HL-60 (cell line): ENCODE measurements at regions not wholly inside any gene's neighbourhood (a gene's known extent, or its start where the extent isn't known, plus 50 kb on each side); places are given as distances from the start of the nearest gene placed in this dataset.

Source experiments
- DNase-seq, 2 experiments: peaks; one replicate each; pipeline ENCODE4 v3.0.0-alpha.2; 2010 to 2020; ENCODE audit warnings: low read depth in 1 of 2, low spot score in 1 of 2
- H3K27ac ChIP-seq: fragments of 250-450 bp; sonication (Bioruptor Pico); replicated peaks from 2 replicates; pipeline ENCODE4 v1.5.1; 2020; ENCODE audit warnings: mild to moderate bottlenecking, moderate library complexity
- H3K27me3 ChIP-seq: fragments of 250-450 bp; sonication (Bioruptor Pico); 2 replicates; pipeline ENCODE4 v1.5.1; 2021; ENCODE audit warnings: mild to moderate bottlenecking, moderate library complexity; ENCODE audit not compliant: insufficient read depth, poor library complexity, severe bottlenecking
- H3K4me3 ChIP-seq: replicated peaks from 2 replicates; pipeline ENCODE4 v1.5.1; 2011; ENCODE audit warnings: mild to moderate bottlenecking, control low read depth, low read length; ENCODE audit not compliant: insufficient read depth
- CTCF ChIP-seq: IDR thresholded peaks from one replicate; pipeline ENCODE4 v1.5.1; 2011; ENCODE audit warnings: low read length, control low read depth, inconsistent platforms; ENCODE audit not compliant: insufficient read depth
- GABPA ChIP-seq: IDR thresholded peaks from 2 replicates; pipeline ENCODE4 v1.6.1; 2012; ENCODE audit warnings: low read depth
- POLR2AphosphoS5 ChIP-seq: IDR thresholded peaks from 2 replicates; pipeline ENCODE4 v1.6.1; 2012; ENCODE audit warnings: low read depth
- SPI1 ChIP-seq: IDR thresholded peaks from 2 replicates; pipeline ENCODE4 v1.6.1; 2012; ENCODE audit warnings: low read depth, mild to moderate bottlenecking, borderline replicate concordance
- TF ChIP-seq, protein P1 (sequence below): IDR thresholded peaks from 2 replicates; pipeline ENCODE4 v1.6.1; 2012; ENCODE audit warnings: low read depth; ENCODE audit not compliant: insufficient replicate concordance

DNA sequence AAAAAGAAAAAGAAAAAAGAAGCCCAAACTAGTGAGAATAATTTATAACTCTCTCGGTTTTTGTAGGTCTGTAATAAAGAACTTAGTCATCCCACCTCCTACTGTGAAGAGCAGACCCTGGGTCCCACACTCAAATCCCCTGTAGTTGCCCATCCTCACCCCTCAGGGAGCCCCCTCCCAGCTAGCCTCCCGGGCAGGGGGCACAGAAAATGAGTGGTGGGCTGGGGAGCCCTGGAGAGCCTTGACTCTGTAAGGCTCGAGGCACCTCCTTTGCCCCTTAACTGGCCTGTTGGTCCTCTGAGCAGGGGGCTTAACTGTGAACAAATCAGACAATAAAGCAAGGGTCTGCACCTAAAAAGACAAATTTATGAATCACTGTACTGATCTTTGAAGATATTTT is 57.5 kb upstream of the PRKACB start:
- H3K27ac ChIP-seq, result no peak overlapping the region
- TF ChIP-seq CTCF (no peak), SPI1 (no peak), GABPA (no peak), POLR2AphosphoS5 (no peak)
- TF ChIP-seq, protein P1, sequence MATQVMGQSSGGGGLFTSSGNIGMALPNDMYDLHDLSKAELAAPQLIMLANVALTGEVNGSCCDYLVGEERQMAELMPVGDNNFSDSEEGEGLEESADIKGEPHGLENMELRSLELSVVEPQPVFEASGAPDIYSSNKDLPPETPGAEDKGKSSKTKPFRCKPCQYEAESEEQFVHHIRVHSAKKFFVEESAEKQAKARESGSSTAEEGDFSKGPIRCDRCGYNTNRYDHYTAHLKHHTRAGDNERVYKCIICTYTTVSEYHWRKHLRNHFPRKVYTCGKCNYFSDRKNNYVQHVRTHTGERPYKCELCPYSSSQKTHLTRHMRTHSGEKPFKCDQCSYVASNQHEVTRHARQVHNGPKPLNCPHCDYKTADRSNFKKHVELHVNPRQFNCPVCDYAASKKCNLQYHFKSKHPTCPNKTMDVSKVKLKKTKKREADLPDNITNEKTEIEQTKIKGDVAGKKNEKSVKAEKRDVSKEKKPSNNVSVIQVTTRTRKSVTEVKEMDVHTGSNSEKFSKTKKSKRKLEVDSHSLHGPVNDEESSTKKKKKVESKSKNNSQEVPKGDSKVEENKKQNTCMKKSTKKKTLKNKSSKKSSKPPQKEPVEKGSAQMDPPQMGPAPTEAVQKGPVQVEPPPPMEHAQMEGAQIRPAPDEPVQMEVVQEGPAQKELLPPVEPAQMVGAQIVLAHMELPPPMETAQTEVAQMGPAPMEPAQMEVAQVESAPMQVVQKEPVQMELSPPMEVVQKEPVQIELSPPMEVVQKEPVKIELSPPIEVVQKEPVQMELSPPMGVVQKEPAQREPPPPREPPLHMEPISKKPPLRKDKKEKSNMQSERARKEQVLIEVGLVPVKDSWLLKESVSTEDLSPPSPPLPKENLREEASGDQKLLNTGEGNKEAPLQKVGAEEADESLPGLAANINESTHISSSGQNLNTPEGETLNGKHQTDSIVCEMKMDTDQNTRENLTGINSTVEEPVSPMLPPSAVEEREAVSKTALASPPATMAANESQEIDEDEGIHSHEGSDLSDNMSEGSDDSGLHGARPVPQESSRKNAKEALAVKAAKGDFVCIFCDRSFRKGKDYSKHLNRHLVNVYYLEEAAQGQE, result no peak
- peaks cover 15% of the 10 kb centered on the region for H3K27me3 ChIP-seq
- no peak overlapping the region for H3K4me3 ChIP-seq
- no peak for DNase-seq

GRCh38 chr1:84086189-84086588 is 57.9 kb upstream of the PRKACB start:
- DNase-seq, result no peak
- TF ChIP-seq, protein P1, result no peak
- TF ChIP-seq GABPA (no peak), POLR2AphosphoS5 (no peak), CTCF (no peak), SPI1 (no peak)
- Histone ChIP-seq H3K4me3 (no peak overlapping the region), H3K27me3 (peaks cover 12% of the 10 kb centered on the region), H3K27ac (no peak overlapping the region)

DNA sequence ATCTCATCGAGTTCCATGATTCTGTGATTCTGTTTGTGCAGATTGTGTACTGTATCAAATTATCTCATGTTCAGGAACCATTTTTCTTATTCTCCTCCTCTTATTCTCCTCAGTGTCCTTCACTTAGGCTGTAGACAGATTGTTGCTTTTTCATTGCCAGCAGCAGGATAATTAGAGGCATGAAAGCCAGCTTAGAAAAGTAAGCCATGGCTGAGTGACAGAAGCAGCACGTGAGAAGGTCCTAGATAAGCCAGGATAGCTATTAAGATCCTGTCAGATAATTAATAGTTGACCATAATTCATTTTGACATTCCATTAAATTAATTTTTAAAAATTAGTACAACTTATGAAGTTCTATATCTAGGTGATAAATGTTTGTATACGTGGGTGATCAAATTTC is 60.8 kb upstream of the PRKACB start:
- Histone ChIP-seq H3K27me3 (peaks cover 15% of the 10 kb centered on the region), H3K4me3 (no peak overlapping the region), H3K27ac (no peak overlapping the region)
- DNase-seq, result no peak
- TF ChIP-seq, protein P1, result no peak
- TF ChIP-seq CTCF (no peak), POLR2AphosphoS5 (no peak)
